B cell (primary cell): ENCODE measurements at regions not wholly inside any gene's neighbourhood (a gene's known extent, or its start where the extent isn't known, plus 50 kb on each side); places are given as distances from the start of the nearest gene placed in this dataset.
A peak's percentile ranks its signal among the peaks of the same experiment; 100 is the strongest.

ENCODE experiments used
- ATAC-seq: fragments of 200-7000 bp; cut with Tn5 transposase; one replicate; pipeline ENCODE4 v1.10.0; 2021; ENCODE audit warnings: low read depth, mild to moderate bottlenecking, moderate number of reproducible peaks, moderate library complexity
- CTCF ChIA-PET: fragments of 350-600 bp; sonication (Branson Sonifier 250); formaldehyde crosslinking; loops from one replicate; lab custom pipeline; 2021; ENCODE audit warnings: antibody characterized with exemption, inconsistent platforms; lab: Charles Lee
- POLR2A ChIA-PET: fragments of 350-600 bp; sonication (Branson Sonifier 250); formaldehyde crosslinking; loops from one replicate; lab custom pipeline; 2021; ENCODE audit warnings: antibody characterized with exemption; lab: Charles Lee
- DNase-seq: peaks from one replicate; pipeline ENCODE4 v3.0.0; 2013
- H2AFZ ChIP-seq: 2 replicates; pipeline ENCODE4 v1.6.1; 2012; ENCODE audit warnings: mild to moderate bottlenecking, low read depth, low read length; ENCODE audit not compliant: insufficient read depth, poor library complexity, severe bottlenecking
- H3K27ac ChIP-seq, 2 donors: 1 replicate in 1 of 2; 2 replicates in 1 of 2; pipeline ENCODE4 v1.5.1; 2012 to 2013; ENCODE audit warnings: low read length in 2 of 2, mild to moderate bottlenecking in 2 of 2, moderate library complexity in 1 of 2
- H3K27me3 ChIP-seq, 4 experiments: fragments of 200-600 bp in 1 of 4; sonication (generic) in 1 of 4; replicated peaks in 1 of 4; 1 replicate in 2 of 4; 2 replicates in 2 of 4; pipeline versions ENCODE4 v1.6.1 to v1.7.0; 2013 to 2016; ENCODE audit warnings: low read length in 3 of 4, mild to moderate bottlenecking in 2 of 4, mixed read lengths in 1 of 4, moderate library complexity in 1 of 4; ENCODE audit not compliant: insufficient read depth in 4 of 4, control insufficient read depth in 3 of 4; ENCODE audit errors: control extremely low read depth in 1 of 4
- H3K36me3 ChIP-seq, 2 experiments: replicated peaks in 1 of 2; 1 replicate in 1 of 2; 2 replicates in 1 of 2; pipeline versions ENCODE4 v1.6.1 to v1.7.1; 2013; ENCODE audit warnings: low read length in 1 of 2; ENCODE audit not compliant: insufficient read depth in 2 of 2, control insufficient read depth in 1 of 2; ENCODE audit errors: control extremely low read depth in 1 of 2, extremely low read depth in 1 of 2
- H3K4me1 ChIP-seq, 2 donors: fragments of 200-600 bp in 1 of 2; sonication (generic) in 1 of 2; 1 replicate in 1 of 2; 2 replicates in 1 of 2; pipeline versions ENCODE4 v1.5.1 to v1.6.1; 2013 to 2017; ENCODE audit warnings: low read length in 2 of 2; ENCODE audit not compliant: control insufficient read depth in 2 of 2, insufficient read depth in 2 of 2
- H3K4me2 ChIP-seq: replicated peaks from 2 replicates; pipeline ENCODE3; 2012; ENCODE audit warnings: mild to moderate bottlenecking, low read depth, low read length; ENCODE audit not compliant: poor library complexity, severe bottlenecking
- H3K4me3 ChIP-seq, 5 experiments: fragments of 200-600 bp in 1 of 5; sonication (generic) in 1 of 5; 1 replicate in 3 of 5; 2 replicates in 2 of 5; pipeline versions ENCODE4 v1.5.1 to v1.7.0; 2011 to 2016; ENCODE audit warnings: low read length in 4 of 5, mild to moderate bottlenecking in 4 of 5, low read depth in 2 of 5, control low read depth in 1 of 5, moderate library complexity in 1 of 5; ENCODE audit not compliant: insufficient read depth in 1 of 5; ENCODE audit errors: control extremely low read depth in 1 of 5, extremely low read depth in 1 of 5
- H3K79me2 ChIP-seq: fragments of 200-600 bp; sonication (generic); one replicate; pipeline ENCODE4 v1.6.0; 2016; ENCODE audit warnings: low read length; ENCODE audit not compliant: control insufficient read depth, insufficient read depth
- H3K9ac ChIP-seq: fragments of 200-600 bp; sonication (generic); 2 replicates; pipeline ENCODE4 v1.6.1; 2017; ENCODE audit warnings: mild to moderate bottlenecking, low read length, moderate library complexity
- H3K9me3 ChIP-seq, 3 donors: one replicate each; pipeline versions ENCODE4 v1.6.1 to v1.7.1; 2013; ENCODE audit warnings: low read length in 2 of 3; ENCODE audit not compliant: control insufficient read depth in 2 of 3, insufficient read depth in 1 of 3; ENCODE audit errors: control extremely low read depth in 1 of 3
- H4K20me1 ChIP-seq: 2 replicates; pipeline ENCODE4 v1.6.0; 2012; ENCODE audit warnings: mild to moderate bottlenecking, low read length; ENCODE audit not compliant: insufficient read depth, control insufficient read depth, poor library complexity, severe bottlenecking
- H3K27ac Mint-ChIP-seq: one replicate; pipeline ENCODE4 v1.8.0; 2021; ENCODE audit warnings: mixed read lengths
- H3K27me3 Mint-ChIP-seq: one replicate; pipeline ENCODE4 v1.8.0; 2021; ENCODE audit warnings: mixed read lengths
- H3K4me1 Mint-ChIP-seq: one replicate; pipeline ENCODE4 v1.8.0; 2021; ENCODE audit warnings: mixed read lengths
- H3K4me3 Mint-ChIP-seq: one replicate; pipeline ENCODE4 v1.8.0; 2021; ENCODE audit warnings: mixed read lengths
- H3K9me3 Mint-ChIP-seq: one replicate; pipeline ENCODE4 v1.8.0; 2022; ENCODE audit warnings: mixed read lengths; ENCODE audit not compliant: insufficient read depth
- EZH2 ChIP-seq: IDR thresholded peaks from 2 replicates; pipeline ENCODE4 v1.6.1; 2012; ENCODE audit warnings: borderline replicate concordance, low read depth, mild to moderate bottlenecking, moderate library complexity, low read length; ENCODE audit not compliant: insufficient read depth, poor library complexity, severe bottlenecking
- WGBS: methylation state at CpG from one replicate; pipeline ENCODE4 v1.1.5; 2013; ENCODE audit warnings: missing lambda C conversion rate; ENCODE audit not compliant: insufficient coverage; 5-methylcytosine and 5-hydroxymethylcytosine counted together
- intact Hi-C: fragments of 100-400 bp; cut with micrococcal nuclease; formaldehyde crosslinking; loops from one replicate; pipeline ENCODE4 v1.10.0; 2022
- TF ChIP-seq, protein P1 (sequence below): fragments of 200-600 bp; IDR thresholded peaks from one replicate; pipeline ENCODE4 v1.8.0; 2022; ENCODE audit warnings: antibody characterized with exemption, mild to moderate bottlenecking

- POLR2A ChIA-PET: no interaction called here
- H3K4me3 ChIP-seq: no peak overlapping the region
- no peak overlapping the region for H2AFZ ChIP-seq
- intact Hi-C loops: loop anchor here (1.0 to 10.0 kb wide), 2 partner anchors 26 to 266 kb away; partner anchors contain the start of gene BCOR
- H3K27me3 Mint-ChIP-seq: peaks cover 45% of the 10 kb centered on the region
- no peak for ATAC-seq
- no peaks in the 10 kb centered on the region for H3K79me2 ChIP-seq
- peaks cover 11 to 14% of the 10 kb centered on the region in 2 donors for H3K4me1 ChIP-seq
- no peak overlapping the region for H3K27ac ChIP-seq
- H3K9me3 ChIP-seq: peaks cover 0 to 4% (median 0%) of the 10 kb centered on the region in 3 donors
- H3K27ac Mint-ChIP-seq: no peak overlapping the region
- DNase-seq: no peak
- CTCF ChIA-PET: no interaction called here
- H3K9ac ChIP-seq: no peak overlapping the region
- no peaks in the 10 kb centered on the region for H3K36me3 ChIP-seq
- no peaks in the 10 kb centered on the region for H3K9me3 Mint-ChIP-seq
- H4K20me1 ChIP-seq: no peaks in the 10 kb centered on the region
- no peak overlapping the region for H3K4me2 ChIP-seq
- TF ChIP-seq, protein P1, sequence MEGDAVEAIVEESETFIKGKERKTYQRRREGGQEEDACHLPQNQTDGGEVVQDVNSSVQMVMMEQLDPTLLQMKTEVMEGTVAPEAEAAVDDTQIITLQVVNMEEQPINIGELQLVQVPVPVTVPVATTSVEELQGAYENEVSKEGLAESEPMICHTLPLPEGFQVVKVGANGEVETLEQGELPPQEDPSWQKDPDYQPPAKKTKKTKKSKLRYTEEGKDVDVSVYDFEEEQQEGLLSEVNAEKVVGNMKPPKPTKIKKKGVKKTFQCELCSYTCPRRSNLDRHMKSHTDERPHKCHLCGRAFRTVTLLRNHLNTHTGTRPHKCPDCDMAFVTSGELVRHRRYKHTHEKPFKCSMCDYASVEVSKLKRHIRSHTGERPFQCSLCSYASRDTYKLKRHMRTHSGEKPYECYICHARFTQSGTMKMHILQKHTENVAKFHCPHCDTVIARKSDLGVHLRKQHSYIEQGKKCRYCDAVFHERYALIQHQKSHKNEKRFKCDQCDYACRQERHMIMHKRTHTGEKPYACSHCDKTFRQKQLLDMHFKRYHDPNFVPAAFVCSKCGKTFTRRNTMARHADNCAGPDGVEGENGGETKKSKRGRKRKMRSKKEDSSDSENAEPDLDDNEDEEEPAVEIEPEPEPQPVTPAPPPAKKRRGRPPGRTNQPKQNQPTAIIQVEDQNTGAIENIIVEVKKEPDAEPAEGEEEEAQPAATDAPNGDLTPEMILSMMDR: no peak
- TF ChIP-seq EZH2: no peak
- no peak overlapping the region for H3K4me3 Mint-ChIP-seq
- H3K4me1 Mint-ChIP-seq: peaks cover 20% of the 10 kb centered on the region
- H3K27me3 ChIP-seq: peaks cover 0 to 65% (median 7%) of the 10 kb centered on the region in 4 experiments
Observed at GRCh38 chrX:39828971-39829370, 268.8 kb downstream of the BCOR start.

- H3K27me3 ChIP-seq: peaks cover 0 to 63% (median 6%) of the 10 kb centered on the region in 4 experiments
- Mint-ChIP-seq H3K4me3 (no peak overlapping the region), H3K27me3 (peaks cover 42% of the 10 kb centered on the region), H3K4me1 (peaks cover 15% of the 10 kb centered on the region), H3K27ac (peak overlapping the region; percentile 15), H3K9me3 (no peaks in the 10 kb centered on the region)
- POLR2A ChIA-PET: no interaction called here
- no peak overlapping the region for H3K4me3 ChIP-seq
- no peak overlapping the region for H3K27ac ChIP-seq
- H4K20me1 ChIP-seq: no peaks in the 10 kb centered on the region
- intact Hi-C loops: loop anchor here (10.0 kb wide), 1 partner anchor 265 kb away; the partner anchor contains the start of gene BCOR
- no peaks in the 10 kb centered on the region for H3K79me2 ChIP-seq
- no peaks in the 10 kb centered on the region for H3K36me3 ChIP-seq
- ATAC-seq: no peak
- peaks cover 0 to 4% (median 0%) of the 10 kb centered on the region in 3 donors for H3K9me3 ChIP-seq
- CTCF ChIA-PET: no interaction called here
- H3K4me2 ChIP-seq: no peak overlapping the region
- H2AFZ ChIP-seq: no peak overlapping the region
- no peak overlapping the region for H3K9ac ChIP-seq
- TF ChIP-seq, protein P1: no peak
- no peak for TF ChIP-seq EZH2
- H3K4me1 ChIP-seq: peaks cover 8 to 11% of the 10 kb centered on the region in 2 donors
- WGBS: no CpG with 5 or more reads among the region's 1 CpG
- no peak for DNase-seq
Observed at GRCh38 chrX:39829965-39830364, 267.8 kb downstream of the BCOR start.
